Coronary artery (tissue), 2 donors: ENCODE measurements at regions not wholly inside any gene's neighbourhood (a gene's known extent, or its start where the extent isn't known, plus 50 kb on each side); places are given as distances from the start of the nearest gene placed in this dataset.

Experiments
- DNase-seq: peaks from one replicate; pipeline ENCODE4 v3.0.0-alpha.2; 2017; ENCODE audit warnings: low spot score
- H3K27ac ChIP-seq, 2 donors: fragments of 200-600 bp; sonication (generic); one replicate each; pipeline ENCODE4 v1.5.1; 2016 to 2019
- H3K4me3 ChIP-seq: fragments of 200-600 bp; sonication (generic); 2 replicates; pipeline ENCODE4 v1.5.1; 2016; ENCODE audit warnings: mild to moderate bottlenecking, moderate library complexity
- CTCF ChIP-seq: fragments of 200-600 bp; sonication (generic); IDR thresholded peaks from one replicate; pipeline ENCODE4 v1.5.1; 2019; ENCODE audit warnings: antibody characterized with exemption

- DNase-seq = no peak
- H3K27ac ChIP-seq = no peak overlapping the region
- H3K4me3 ChIP-seq = no peak overlapping the region
- TF ChIP-seq CTCF = no peak
Observed at GRCh38 chr2:16477648-16478047, 188.0 kb downstream of the CYRIA start.

- no peak for DNase-seq
Observed at GRCh38 chr2:16476866-16477265, 188.8 kb downstream of the CYRIA start.

GRCh38 chr2:16475986-16476567, 189.6 kb downstream of the CYRIA start:
- no peak for TF ChIP-seq CTCF

More at GRCh38 chr2:16476866-16477265, 188.8 kb downstream of the CYRIA start:
- no peak for TF ChIP-seq CTCF
- no peak overlapping the region for H3K4me3 ChIP-seq
- H3K27ac ChIP-seq = no peak overlapping the region

GRCh38 chr2:16475586-16475985, 190.0 kb downstream of the CYRIA start:
- Histone ChIP-seq H3K27ac (no peak overlapping the region), H3K4me3 (no peak overlapping the region)
- no peak for TF ChIP-seq CTCF
- no peak for DNase-seq

More at GRCh38 chr2:16475986-16476567, 189.6 kb downstream of the CYRIA start:
- no peak for DNase-seq
- Histone ChIP-seq H3K27ac (no peak overlapping the region), H3K4me3 (no peak overlapping the region)

- no peak for TF ChIP-seq CTCF
- Histone ChIP-seq H3K4me3 (no peak overlapping the region), H3K27ac (no peak overlapping the region)
- DNase-seq = no peak
Observed at GRCh38 chr2:16473575-16473974, 192.1 kb downstream of the CYRIA start.

GRCh38 chr2:16470936-16471490, 194.6 kb downstream of the CYRIA start:
- Histone ChIP-seq H3K4me3 (no peak overlapping the region), H3K27ac (no peak overlapping the region)
- no peak for DNase-seq
- TF ChIP-seq CTCF = no peak

- DNase-seq = no peak
- no peak overlapping the region for H3K27ac ChIP-seq
- no peak for TF ChIP-seq CTCF
- no peak overlapping the region for H3K4me3 ChIP-seq
Observed at GRCh38 chr2:16466821-16467151, 198.8 kb downstream of the CYRIA start.
